Stimulated activated CD8-positive, alpha-beta memory T cell treated with anti-CD3 and anti-CD28 coated beads, Interleukin-12 subunit alpha, Interleukin-12 subunit beta, amount 100 ng/mL, for 24 hours (primary cell): ENCODE measurements at regions not wholly inside any gene's neighbourhood (a gene's known extent, or its start where the extent isn't known, plus 50 kb on each side); places are given as distances from the start of the nearest gene placed in this dataset.

Experiments used
- DNase-seq: peaks from one replicate; pipeline ENCODE4 v3.0.0-alpha.2; 2020; ENCODE audit errors: extremely low read depth

DNA sequence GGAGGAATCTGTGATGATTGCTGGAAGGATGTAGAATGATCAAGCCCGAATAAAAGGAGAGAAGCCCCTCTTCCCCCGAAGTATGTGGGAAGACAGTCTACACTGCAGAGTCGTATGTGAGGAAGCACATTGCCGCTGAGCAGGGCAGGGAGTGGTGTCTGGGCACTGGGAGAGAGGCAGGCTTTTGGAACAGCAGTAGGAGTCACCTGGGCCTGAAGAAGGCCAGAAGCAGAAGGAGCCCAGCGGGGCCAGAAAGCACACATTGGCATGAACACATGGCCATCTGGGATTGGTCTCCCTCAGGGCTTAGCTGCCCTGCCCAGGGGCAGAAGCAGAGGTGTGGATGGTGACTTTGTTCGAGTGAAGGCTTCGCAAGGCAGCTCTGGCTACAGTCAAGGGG lies 162.8 kb downstream of the ERCC6L2 start:
- DNase-seq, result no peak

DNA sequence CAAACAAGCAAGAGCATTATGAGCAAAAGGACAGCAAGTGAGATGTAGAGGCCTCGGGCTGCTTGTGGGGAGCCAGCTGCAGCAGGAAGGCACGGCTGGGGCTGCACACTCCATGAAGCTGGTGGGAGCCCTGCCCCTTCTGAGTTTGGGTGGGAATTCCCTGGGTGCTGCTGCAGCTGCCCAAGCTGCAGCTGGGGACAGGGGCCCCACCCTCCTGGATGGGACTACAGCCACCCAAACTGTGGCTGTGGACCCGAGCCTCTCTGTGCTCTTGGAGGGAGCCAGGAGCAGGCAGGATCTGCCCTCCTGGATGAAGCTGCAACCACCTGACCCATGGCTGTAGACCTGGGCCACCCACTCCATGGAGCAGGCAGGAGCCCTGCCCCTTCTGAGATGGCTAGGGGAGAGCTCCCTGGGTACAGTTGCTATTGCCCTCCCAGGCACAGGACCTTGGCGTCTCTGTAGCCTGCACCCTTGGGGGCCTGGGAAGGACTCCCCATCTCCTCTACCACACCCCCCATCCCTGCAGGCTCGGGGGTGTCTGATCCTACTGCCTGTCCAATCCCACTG lies 159.1 kb downstream of the ERCC6L2 start:
- DNase-seq, result no peak

DNA sequence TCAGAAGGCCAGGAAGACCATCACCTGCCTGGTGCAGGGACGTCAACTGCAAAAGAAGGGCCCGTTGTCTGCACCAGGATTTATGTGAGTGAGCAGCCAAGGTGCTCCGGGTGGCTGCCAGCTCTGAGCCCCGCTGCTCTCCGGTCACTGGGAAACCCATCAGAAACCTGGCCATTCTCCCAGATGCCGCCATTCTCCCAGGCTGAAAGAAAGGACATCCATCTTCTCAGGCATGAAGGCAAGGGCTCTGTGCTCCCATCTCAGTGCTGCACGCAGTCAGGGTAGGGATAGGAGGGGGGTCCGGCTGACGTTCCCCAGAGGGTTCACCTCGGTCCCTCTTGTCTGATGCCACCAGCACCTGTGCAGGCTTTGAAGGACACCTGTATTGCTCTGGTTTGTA lies 158.4 kb downstream of the ERCC6L2 start:
- DNase-seq, result no peak

DNA sequence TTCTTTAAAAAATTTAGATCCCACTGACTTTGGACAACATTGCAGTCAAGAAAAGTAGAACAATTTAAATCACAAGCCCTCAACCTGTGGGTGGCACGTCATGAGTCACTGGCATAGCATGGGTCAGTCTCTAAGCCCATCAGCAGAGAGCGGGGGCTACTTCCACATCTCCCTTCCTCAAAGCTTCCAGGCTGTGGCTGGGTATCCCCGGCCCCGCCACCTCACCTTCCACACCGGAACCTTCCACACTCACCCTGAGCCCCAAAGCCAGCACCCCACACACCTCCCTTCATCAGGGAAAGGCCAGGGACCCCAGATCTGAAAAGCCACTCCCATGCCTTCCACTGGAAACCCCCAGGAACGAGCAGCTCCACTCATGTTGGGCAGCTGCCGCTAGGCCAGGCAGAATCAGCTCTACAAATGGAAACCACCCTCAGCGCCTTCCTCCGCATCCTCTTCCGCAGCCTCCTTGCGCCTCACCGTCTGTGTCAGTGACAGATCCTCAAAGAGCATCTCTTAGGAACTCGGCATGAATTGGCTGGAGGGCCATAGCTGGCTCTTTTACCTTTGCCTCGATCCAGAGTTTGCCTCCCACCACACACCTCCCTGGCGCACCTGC lies 156.5 kb downstream of the ERCC6L2 start:
- no peak for DNase-seq

DNA sequence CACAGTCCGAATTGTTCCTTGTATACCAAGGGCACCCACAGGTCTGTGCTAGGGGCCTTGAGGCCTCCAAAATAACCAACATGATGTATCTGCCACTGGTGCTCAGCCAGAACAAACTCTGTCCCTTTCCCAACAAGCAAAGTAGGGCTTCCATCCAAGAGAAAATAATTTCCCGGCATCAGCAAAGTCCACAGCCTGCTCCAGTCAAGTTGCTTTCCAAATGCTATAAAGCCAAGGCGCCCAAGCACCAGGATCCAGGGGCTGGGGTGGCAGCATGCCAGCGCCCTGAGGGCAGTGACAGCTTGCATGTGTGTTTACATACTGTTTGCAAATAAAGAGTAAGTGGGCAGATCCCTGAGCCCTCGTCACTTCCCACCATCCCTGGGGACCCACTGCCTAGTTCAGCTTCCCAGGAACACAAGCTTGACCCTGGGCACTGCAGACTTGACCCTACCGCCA lies 155.9 kb downstream of the ERCC6L2 start:
- no peak for DNase-seq

DNA sequence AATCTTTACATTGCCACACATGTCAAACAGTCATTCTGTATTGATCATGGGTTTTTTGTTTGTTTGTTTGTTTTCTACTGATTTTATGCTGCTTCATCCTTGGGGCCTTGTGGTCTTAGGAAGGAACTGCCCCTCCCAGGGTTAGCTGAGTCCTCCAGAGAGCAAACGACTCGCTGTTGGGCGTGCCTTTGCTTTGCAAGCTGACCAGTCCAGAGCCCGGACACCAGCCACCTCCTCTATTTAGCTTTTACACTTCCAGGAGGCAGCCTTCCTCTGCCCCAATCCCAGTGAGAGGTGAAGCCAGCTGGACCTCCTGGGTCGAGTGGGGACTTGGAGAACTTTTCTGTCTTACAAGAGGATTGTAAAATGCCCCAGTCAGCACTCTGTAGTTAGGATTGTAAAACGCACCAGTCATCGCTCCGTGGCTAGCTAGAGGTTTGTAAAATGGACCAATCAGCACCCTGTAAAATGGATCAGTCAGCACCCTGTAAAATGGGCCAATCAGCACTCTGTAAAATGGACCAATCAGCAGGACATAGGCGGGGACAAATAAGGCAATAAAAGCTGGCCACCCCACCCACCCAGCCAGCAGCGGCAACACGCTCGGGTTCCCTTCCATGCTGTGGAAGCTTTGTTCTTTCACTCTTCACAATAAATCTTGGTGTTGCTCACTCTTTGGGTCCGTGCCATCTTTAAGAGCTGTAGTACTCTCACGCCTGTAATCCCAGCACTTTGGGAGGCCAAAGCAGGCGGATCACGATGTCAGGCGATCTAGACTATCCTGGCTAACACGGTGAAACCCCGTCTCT lies 154.4 kb downstream of the ERCC6L2 start:
- DNase-seq, result no peak

DNA sequence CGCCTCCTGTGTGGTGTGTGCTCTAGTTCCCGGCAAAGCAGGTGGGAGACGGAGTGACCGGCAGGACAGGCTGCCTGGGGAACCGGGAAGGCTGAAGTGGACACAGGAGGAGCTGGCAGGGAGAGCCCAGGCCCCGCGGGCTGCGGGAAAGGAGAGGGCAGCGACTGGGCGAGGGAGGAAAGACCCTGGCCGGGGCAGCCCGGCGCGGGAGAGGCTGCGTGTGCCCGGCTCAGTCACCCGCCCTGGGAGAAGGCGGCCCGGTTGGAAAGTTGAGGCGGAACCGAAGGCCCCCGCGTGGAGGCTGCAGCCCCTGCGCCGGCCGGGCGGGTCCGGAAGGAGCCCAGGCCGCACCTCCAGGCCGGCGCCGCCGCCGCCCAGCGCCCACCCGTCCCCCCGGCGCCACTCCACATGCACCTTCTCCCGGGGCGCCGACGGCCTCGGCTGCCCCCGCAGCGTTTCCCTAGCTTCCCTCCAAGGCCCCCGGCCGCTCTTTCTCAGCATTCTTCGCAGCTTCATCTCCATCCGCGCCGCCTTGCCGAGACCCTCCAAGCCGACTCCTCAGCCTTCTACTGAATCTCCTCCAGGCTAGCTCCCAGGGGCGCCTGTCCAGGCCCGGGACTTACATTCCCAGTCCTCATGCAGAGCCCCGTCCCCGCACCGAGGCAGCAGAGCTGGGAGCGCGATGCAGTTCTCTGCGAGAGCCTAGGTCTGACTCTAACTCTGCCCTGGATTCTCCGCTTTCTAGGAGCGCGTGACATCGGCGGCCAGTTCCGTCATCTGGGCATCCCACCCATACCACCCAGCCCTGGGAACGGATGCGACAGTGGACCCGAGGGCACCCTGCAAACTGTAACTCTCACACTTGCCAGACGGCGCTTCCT lies 152.0 kb downstream of the ERCC6L2 start:
- DNase-seq, result no peak

DNA sequence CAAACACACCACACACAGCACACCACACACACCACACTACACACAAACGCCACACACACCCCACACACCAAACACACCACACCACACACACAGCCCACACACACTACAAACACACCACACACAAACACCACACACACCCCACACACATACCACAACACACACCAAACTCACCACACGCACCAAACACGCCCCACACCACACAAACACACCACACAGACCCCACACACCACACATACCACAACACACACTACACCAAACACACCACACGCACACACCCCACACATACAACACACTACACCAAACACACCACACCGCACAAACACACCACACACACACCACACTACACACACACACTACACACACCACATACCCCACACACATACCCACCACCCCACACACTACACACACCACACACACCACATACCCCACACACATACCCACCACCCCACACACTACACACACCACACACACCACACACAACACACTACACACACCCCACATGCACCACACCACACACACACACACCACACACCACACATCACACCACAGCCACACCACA lies 151.2 kb downstream of the ERCC6L2 start:
- no peak for DNase-seq

DNA sequence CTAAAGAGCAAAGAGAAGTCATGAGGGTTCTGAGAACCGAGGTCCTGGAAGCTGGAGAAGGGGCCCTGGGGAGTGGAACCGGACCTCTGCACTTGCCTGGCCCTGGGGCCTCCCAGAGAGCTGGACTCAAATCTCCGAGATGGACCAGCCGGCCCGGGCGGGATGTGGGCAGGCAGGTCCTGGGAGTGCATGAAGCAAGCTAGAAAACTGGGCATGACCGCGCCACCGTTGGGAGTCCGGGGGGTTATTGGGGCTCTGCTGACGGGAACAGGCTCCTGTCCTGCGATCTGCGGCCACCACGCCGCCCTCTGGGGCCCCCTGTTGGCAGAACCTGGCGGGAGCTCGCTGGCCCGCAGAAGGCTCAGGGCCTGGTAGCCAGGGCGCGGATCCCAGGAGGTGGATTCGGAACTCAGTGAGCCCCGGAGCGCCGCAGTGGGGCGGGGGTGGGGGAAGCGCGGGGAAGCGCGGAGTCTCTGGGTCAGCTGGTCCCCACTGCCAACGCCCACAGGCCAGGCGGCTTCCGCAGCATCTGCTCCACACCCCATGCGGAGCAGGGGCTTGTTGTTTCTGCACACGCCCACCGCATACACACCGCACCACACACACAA lies 150.6 kb downstream of the ERCC6L2 start:
- no peak for DNase-seq

DNA sequence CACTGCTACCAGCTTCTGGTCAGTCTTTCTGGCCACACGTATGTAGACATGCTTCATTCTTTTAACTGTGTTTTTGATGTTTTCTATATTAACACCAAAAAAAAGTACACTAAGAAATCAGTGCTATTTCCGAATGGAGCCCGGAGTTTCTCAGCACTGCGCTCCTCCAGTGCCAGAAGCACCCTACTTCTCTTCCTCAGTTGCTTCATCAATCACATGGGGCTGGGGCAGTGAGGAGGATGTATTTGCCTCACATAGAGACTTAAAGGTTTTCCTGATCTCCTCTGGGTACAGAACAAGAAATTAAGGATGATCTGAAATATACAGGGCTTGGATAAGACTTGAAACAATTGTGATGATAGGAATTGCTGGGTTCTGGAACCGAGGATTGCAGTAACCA lies 148.0 kb downstream of the ERCC6L2 start:
- no peak for DNase-seq

DNA sequence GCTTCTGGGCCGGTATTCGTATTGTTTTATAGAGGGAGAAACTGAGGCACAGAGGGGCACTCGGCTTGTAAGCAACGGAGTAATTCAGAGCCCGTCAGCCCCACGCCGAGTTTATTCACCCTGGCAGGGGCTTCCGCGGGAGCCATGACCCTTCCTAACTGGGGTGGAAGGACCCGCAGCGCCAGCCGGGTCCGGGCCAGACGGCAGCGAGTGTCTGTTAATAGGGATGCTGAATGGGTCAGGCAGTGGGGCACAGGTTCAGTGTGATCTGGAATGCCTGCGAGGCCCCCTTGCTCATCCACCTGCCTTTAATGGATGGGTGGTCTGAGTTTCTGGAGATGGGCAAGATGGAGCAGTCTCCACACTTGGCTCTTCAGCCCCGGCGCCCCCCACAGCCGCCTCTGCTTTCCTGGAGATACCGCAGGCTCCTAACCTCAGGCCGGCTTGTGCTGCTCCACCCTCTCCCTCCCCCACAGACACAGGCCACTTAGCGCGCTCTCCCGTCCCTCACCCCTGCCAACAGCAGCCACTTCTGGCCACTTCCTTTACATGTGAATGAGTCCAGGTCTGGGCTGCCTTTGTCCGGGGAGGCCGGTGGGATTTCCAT lies 147.1 kb downstream of the ERCC6L2 start:
- no peak for DNase-seq

DNA sequence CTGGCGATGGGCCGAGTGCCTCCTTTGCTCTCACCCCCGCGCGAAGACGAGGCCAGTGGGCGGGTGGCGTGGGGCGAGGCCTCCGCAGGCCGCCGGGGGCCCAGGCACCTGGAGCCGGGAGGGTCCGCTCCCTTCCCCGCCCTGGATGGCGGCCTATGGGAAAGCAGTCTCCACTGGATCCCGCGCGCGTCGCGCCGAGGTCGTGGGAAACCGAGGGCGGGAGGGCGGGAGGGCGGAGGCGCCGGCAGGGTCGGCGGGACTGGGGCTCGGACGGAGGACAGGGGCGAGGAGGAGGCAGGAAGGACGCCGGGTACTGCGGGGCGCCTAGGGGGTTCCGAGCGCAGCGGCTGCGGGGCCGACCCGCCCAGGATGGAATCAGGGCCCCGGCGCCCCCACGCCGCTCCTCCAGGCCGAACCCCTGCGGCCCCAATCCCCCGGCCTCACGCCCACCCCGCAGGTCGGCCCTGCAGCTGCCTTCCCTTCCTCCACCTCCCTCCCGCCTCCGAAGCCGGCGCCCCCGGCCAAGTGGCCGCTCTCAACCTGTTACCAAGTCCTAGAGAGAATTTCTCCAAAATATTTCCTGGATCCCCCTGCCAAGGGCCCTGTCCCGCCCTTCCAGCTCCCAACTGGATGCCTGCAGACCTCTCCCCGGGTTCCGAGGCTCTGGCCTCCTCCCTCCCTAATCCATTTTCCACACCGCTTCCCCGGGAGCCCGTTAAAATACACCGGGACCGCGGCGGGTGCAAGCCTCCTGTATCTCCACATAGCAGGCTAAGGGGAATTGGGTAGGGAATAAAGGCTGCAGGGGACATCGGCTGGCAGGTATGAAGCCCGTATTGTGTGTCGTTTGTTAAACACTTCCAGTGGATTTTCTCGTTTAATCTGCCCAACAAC lies 146.3 kb downstream of the ERCC6L2 start:
- DNase-seq, result no peak

DNA sequence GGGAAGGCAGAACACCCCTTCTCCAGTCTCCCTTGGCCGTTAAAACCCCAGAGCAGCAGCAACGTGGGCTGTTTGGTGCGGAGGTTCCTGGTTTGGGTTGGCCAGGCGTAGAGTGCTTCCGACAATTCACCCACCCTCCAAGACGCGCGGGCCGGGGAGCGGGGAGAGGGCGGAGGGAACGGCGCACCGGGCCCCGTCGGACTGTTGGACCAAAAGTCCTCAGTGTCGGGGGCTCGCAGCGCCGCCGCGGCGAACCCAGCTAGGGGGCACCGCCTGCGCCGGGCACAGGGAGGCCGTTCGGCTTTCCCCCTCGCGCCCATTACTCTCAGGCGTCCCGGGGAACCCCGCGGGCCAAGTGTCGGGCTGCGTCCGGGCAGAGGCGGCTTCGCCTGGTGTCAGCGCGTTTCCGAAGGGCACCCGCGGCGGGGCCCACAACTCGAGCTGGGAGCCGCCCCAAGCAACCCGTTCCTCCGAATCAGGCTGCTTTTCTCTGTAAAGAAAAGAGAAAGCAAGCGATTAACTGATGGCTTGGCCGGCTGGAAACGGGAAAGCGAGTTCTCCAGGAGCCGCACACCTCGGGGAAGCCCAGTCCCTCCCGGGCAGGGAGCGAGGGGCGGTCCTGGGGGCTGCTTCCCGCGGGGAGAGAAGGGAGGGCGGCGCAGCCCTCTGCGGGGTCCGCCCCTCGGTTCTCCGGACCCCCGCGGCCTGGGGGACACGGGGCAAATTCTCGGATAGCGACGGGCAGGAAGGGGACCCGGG lies 145.5 kb downstream of the ERCC6L2 start:
- no peak for DNase-seq

DNA sequence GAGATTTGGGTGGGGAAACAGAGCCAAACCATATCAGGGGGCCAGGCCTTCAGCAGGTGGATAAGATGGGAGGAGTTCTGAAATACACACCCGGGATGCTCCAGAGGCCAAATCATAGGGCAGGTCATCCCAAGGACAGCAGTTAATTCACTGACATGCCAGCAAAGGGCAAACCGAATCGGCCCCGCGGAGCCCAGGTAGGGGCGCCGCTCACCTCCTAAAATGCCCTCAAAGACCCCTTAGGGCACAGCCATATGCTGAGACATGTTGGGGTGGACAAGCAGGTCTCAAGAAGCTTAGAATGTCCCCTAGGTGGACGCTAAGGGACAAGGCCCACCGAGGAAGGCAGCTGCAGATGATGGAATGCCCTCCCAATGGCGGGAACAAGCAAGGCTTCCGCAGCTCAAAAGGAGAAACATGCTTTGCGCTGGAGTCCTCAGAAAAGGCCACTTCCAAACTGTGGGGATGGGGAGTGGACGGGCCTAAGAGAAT lies 144.9 kb downstream of the ERCC6L2 start:
- no peak for DNase-seq
